Posterior vena cava (tissue), 2 donors: ENCODE measurements at regions not wholly inside any gene's neighbourhood (a gene's known extent, or its start where the extent isn't known, plus 50 kb on each side); places are given as distances from the start of the nearest gene placed in this dataset.
"Not testable (repeated sequence)": the region's sequence is repeated elsewhere in the genome, so short reads cannot be mapped to it uniquely, and the experiment has no call there.

Experiments used
- DNase-seq: peaks from one replicate; pipeline ENCODE4 v3.0.0-alpha.2; 2020; ENCODE audit warnings: low spot score
- intact Hi-C, 2 donors: fragments of 100-400 bp; cut with DNase I; formaldehyde crosslinking; loops; one replicate each; pipeline versions ENCODE4 v1.14.1 to v1.14.2; 2022 to 2023
- donor health status: DM: yes; HTN: yes; CAD: no.
- donor health status: DM: yes; HTN: yes; CAD: no.

DNA sequence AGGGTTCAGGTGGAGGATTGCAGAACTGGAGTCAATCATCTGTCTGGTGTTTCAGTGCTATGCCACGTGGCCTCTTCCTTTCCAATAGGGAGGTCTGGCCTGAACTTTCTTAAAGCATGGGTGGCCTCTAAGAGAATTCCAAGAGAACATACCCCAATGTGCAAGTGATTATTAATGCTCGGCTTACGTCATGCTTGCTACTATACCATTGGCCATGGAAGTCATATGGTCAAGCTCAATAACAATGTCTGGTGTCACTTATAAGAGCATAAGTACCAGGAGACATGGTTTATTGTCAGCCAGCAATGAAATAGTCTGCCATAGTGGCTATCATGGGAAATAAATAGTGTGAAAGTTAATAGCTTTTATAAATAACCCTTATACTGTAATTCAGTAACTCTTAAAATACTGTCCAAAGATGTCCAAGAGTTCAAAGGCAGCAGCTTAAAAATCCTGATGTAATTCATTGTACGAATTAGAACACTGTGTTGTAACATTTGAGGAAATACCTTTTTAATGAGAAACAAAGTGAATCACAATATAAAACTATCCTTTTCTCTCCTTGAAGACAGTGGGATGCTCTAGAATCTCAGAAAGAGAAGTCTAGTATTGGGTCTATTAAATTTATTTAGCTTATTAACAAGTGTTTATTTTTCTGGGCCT lies 355.4 kb upstream of the PRR16 start:
- intact Hi-C loops, result no loop called here
- no peak for DNase-seq

DNA sequence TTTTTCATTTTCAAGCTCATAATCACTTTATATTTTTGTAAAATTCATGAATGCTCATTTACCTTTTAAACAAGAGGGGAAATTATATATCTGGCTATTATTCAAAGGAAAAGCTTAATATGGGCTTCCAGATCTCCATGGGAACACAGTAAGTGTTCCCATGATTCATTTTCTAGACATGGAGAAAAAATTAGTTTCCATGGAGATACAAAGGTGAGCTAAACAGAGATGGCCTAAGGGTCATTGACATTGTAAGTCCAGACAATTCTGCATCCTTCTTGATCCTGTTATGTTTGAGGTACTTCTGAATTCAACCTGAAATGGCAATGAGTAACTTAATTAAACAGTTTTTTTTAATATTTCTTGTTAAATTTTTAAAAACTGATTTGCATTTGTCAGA lies 341.4 kb upstream of the PRR16 start:
- DNase-seq, result no peak
- intact Hi-C loops, result no loop called here

DNA sequence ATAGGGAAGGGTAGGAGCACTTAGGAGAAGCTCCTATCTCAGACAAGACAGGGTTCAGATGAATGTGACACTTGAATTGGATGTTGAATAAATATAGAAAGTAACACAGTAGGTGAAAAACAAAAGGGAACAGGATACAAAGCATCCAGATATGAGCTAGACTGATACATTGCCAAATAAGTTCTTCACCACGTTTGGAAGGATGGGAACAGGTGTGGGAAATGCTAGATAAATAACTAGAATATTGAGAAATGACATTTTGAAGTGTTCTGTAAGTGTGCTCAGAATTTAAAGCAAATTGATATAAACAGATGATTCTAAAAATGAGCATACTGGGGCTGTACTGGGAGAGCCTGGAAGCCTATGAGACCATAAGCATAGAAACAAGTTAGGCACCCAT lies 340.1 kb upstream of the PRR16 start:
- intact Hi-C loops, result no loop called here
- DNase-seq, result no peak

DNA sequence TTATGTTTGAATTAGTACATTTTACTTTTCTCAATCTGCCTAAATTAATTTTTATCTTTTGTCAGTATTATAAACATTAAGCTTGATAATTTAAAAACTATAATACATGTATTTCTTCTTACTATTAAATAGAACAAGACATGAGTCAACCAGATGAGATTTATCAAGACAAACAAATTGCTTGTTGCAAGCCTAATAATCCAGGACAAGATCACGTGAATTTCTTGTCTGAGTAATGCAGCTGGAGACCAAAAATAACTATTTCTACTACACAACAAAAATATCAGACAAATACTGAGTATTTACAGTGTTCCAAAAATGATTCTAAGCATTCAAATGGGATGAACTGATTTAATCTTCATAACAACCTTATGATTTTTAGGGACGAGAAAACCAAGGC lies 339.1 kb upstream of the PRR16 start:
- intact Hi-C loops, result no loop called here

DNA sequence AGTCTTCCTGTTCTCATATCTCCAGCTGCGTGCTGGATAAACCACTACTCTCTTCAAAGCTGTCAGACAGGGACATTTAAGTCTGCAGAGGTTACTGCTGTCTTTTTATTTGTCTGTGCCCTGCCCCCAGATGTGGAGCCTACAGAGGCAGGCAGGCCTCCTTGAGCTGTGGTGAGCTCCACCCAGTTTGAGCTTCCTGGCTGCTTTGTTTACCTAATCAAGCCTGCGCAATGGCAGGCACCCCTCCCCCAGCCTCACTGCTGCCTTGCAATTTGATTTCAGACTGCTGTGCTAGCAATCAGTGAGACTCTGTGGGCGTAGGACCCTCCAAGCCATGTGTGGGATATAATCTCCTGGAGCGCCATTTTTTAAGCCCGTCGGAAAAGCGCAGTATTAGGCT lies 331.8 kb upstream of the PRR16 start:
- DNase-seq, intact Hi-C loops: not testable (repeated sequence)

More for the DNA sequence above, 339.1 kb upstream of the PRR16 start:
- DNase-seq, result no peak

DNA sequence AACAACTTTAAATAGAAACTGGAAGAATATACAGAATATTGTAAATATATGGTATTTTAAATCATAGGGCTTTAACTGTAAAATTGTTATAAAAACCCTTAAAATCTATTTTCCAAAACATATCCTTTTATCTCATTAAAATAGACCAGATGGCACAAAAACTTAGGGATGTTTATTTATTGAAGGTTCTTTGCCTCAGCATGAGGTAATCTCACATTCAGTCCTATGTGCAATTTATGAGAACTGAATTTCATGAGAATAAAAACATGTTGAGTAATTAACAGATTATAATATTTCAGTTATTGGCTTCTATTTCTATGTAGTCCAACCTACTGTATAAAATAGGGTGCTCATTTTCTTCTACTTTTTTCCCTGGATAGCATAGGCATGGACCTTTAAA lies 329.2 kb upstream of the PRR16 start:
- intact Hi-C loops, result no loop called here
- DNase-seq, result no peak

DNA sequence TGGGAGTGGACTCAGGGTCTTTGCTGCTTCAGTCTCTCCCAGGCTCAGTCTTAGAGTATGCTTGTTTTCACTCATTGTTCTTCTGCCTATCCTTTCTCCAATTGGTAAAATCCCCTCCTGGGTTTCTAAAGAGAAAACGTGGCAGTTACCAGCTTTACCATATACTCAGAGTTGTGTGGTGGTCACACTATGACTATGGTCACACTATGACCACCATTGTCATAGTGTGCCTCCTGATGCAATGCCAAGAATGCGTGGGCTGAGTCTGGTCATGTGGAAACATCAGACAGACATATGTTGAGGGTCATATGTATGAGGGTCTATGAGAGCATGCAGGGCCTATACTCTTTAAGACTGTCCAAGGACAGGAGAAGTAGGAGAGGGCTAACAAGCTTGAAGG lies 326.5 kb upstream of the PRR16 start:
- DNase-seq, result no peak
- intact Hi-C loops, result no loop called here

DNA sequence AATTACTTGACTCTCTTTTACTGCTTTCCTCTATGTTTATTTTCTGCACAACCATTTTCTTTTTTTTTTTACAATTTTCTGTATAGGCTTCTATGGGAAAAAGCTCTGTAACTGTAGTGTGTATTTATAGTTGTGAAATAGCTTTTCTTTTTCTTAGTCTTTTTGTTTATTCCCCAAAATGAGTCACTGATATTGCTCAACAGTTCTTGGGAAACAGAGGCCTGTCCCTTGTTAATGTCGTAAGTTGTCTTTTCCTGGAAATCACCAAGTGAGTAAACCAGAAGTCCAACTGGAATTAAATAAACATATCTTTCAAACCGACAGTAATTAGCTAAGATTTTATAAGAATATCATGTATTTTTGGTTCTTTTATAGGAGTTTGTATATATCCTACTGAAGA lies 325.1 kb upstream of the PRR16 start:
- no peak for DNase-seq
- intact Hi-C loops, result no loop called here

DNA sequence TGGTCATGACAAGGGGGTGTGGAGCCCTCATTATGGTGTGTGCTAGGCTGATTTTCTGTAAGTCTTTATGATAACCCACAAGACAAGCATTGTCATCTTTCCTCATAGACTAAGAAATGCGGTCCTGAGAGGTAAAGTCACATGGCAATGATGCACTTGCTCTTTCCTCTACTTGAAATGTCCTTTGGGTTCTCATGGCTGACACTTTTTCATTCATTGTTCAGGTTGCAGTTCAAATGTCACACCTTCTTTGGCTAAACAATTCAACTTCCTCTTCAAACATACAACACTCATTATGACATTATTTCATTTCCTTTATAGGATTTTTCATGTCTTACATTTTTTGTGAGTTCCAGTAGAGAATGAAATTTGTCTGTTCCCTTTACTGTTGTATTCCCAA lies 323.6 kb upstream of the PRR16 start:
- intact Hi-C loops, result no loop called here
- no peak for DNase-seq

DNA sequence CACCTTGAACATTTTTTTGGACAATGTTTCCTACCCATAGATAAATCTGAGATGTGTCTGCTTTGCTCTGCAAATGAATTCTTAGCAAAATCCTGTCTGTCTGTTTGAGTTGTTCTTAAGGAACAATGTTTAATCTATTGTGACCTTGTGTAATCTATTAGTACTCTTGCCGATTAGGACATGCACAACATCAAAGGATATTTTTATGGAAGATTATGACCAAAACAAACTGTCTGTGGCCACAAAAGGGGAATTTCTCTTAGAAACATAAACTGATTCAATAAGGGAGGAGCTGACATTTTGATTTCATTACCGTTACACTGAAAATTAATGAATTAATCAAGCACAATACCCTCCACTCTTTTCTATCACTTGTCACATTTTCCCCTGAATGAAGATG lies 323.0 kb upstream of the PRR16 start:
- no peak for DNase-seq
- intact Hi-C loops, result no loop called here

DNA sequence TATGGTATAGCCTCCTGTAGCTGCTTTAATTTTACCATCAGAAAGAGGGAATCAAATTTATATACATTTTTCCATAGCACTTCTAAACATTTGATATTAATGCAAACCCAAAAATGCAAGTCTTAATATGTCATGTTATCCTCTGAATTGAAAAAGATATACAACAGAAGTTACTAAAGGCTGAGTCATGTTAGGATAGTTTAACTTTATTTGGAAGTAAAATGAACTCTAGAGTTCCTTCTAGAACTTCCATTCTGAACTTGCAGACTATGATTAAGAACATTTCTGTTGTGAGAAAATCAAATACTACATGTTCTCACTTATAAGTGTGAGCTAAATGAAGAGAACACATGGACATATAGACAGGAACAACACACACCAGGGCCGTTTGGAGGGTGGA lies 317.3 kb upstream of the PRR16 start:
- no peak for DNase-seq
- intact Hi-C loops, result no loop called here

DNA sequence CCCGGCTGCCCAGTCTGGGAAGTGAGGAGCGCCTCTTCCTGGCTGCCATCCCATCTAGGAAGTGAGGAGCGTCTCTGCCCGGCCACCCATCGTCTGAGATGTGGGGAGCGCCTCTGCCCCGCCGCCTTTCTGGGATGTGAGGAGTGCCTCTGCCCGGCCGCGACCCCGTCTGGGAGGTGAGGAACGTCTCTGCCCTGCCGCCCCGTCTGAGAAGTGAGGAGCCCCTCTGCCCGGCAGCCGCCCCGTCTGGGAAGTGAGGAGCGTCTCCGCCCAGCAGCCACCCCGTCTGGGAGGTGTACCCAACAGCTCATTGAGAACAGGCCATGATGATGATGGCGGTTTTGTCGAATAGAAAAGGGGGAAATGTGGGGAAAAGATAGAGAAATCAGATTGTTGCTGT lies 316.2 kb upstream of the PRR16 start:
- intact Hi-C loops, DNase-seq: not testable (repeated sequence)

DNA sequence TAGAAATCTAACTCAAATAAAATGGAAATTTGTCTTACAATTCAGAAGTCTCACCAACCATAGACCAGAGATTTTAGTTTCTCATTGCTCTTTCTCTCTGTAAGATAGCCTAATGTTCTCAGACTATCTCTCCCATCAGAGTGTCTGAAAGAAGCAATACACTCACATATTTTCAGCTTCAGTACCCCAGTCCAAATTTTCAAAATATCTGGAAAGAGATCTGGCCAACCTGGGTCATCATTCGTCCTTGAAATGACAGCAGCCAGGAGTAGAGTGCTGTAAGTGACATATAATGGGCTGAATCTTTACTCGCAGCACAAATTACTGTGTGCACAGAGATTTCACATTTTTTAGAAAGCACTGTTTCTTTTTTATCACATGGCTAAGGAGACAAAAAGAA lies 313.3 kb upstream of the PRR16 start:
- intact Hi-C loops, result no loop called here
- DNase-seq, result no peak

DNA sequence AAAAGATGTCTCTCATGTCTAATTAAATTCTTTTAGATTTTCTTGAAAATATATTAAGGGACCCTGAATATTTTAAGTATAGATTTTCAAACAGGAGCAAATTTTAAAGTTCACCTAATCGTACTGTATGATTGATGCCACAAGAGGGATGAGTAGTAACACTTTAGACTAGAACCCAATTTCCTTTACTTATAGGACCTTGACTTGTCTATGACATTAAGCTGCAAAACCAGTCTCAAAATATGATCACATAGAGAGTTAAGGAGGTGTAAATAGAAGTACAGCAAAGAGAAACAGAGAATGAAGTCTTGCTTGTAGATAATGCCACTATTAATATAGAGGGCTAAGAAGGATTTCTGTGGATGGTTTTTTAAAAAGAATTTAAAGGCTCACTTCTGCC lies 312.9 kb upstream of the PRR16 start:
- intact Hi-C loops, result no loop called here
- DNase-seq, result no peak

DNA sequence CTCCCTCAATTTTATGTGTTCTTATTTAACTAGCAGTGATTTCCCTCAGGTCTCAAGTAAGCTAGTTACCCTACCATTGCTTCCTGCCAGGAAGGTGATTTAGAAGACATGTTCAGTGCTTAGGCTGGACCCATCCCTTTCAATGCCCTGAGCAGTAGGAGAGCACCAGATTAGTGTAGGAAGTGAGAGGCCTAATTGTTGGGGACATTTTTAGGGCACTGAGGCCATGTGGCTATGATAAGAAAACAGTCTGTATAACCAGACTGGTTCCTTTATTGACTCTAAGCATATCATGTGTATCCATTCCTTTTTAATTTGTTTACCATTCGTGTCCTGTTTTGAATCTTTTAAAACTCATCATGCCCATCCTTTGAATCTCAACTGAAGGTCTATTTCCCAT lies 312.3 kb upstream of the PRR16 start:
- DNase-seq, result no peak
- intact Hi-C loops, result no loop called here

DNA sequence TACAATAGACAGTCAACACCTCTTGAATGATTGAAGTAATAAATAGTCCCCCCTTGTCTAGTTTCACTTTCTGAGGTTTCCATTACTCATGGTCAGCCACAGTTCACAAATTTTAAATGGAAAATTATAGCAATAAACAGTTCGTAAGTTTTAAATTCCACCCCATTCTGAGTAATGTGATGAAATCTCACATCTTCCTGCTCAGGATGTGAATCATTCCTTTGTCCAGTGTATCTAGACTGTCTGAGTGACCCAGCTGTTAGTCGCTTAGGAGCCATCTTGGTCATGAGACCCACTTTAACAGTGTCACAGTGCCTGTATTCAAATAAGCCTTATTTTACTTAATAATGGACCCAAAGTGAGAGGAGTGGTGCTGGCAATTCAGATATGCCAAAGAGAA lies 311.6 kb upstream of the PRR16 start:
- intact Hi-C loops, result no loop called here
- no peak for DNase-seq

DNA sequence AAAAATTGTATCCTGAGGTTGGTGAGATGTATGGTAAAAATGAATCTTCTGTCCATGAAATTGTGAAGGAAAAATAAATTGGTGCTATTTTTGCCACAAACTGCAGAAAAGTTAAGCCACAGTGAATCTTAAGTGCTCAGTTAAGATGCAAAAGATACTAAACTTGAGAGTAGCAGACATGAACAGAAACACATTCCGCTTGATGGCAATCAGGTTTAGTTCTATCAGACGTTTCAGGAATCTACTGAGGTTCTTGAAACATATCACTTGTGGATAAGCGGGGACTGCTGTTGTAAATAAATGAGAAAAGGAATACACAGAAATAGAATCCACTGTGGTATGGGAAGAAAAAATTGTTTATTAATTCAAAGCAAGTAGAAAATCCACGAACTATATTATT lies 311.2 kb upstream of the PRR16 start:
- no peak for DNase-seq
- intact Hi-C loops, result no loop called here

DNA sequence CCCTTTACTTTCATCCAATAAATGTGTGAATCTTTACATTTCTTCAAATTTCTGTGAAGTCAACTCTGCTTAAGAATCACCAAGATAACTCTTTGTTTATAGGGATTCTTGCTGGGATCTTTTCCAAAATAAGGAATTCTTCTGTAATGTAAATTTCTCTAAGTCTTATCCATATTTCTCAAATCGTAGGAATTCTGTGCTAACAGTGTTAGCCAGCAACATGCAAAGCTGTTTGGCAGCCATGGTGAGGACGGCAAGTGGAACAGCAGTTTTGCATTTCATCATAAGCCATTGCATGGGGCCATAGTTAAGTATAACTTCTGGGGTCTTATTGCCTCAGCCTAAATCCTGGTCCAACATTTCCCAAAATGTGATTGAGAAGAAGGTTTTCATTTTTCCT lies 310.5 kb upstream of the PRR16 start:
- no peak for DNase-seq
- intact Hi-C loops, result no loop called here

DNA sequence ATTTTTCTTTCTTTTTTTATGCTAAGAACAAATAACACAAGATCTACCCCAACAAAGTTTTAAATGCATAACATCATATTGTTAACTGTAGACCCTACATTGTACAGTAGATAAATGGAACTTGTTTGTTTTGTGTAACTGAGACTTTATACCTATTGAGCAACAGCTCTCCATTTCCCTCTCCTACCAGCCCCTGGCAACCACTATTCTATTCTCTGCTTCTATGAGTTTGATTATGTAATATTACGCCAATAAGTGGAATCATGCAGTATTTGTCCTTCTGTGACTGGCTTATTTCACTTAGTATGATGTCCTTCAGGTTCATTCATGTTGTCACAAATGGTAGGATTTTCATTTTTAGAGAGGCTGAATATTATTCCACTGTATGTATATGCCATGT lies 308.2 kb upstream of the PRR16 start:
- intact Hi-C loops, result no loop called here
- no peak for DNase-seq

DNA sequence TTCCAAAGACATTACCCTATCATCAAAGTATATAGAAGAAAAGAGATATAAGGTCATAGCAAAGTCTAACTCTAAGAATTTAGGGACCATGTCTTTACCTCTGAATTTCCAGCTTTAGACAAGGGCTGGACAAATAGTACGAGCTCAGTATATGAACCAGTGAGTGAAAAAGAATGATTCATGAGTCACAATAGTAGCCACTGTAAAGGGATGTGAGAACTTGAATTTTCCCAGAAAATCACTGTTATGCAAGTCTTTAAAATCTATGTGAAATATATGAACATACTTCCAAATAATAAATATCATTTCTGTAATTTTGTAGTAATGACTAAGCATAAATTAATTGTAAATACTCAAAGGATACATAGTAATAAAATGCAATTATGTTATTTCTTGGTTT lies 305.9 kb upstream of the PRR16 start:
- intact Hi-C loops, result no loop called here
- no peak for DNase-seq

DNA sequence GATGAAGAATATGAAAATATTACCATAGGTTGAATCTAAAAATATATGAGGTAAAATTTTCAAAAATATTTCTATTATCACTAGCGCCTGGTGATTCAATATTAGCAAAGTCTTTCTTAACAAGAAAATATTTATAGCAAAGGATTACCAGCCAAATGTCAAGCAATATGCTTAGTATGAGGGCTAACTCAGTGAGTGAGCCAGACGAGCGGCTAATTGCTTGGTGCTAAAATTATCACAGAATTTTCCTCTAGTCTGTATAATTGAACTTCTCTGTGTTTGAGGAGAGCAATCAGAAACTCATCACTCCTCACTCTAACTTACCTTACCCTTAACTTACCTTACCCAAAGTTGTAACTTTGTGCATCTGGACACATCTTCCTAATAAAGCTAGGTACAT lies 304.9 kb upstream of the PRR16 start:
- intact Hi-C loops, result no loop called here
- DNase-seq, result no peak
